HUDEP-2 (cell line): ENCODE measurements at regions not wholly inside any gene's neighbourhood (a gene's known extent, or its start where the extent isn't known, plus 50 kb on each side); places are given as distances from the start of the nearest gene placed in this dataset.
"Not testable (repeated sequence)": the region's sequence is repeated elsewhere in the genome, so short reads cannot be mapped to it uniquely, and the experiment has no call there.

Source experiments
- DNase-seq, 76 experiments: peaks; one replicate each; lab custom pipeline; 2025; ENCODE audit not compliant: unreplicated experiment in 76 of 76; lab: John Stamatoyannopoulos, UW

DNA sequence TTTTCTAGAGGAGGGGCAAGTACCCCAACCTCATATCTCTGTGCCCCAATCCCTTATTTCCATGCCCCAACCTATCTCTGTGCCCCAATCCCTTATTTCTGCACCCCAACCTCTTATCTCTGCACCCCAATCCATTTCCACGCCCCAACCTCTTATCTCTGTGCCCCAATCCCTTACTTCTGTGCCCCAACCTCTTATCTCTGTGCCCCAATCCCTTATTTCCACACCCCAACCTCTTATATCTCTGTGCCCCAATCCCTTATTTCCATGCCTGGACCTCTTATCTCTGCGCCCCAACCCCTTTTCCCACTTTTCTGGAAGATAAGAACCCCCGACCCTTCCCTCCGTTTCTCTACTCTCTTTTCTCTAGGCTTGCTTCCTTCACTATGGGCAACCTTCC lies 199.0 kb downstream of the JRKL start:
- DNase-seq = not testable (repeated sequence)

- DNase-seq = no peak
These were observed 205.2 kb downstream of the JRKL start for GRCh38 chr11:96595011-96595410.

DNA sequence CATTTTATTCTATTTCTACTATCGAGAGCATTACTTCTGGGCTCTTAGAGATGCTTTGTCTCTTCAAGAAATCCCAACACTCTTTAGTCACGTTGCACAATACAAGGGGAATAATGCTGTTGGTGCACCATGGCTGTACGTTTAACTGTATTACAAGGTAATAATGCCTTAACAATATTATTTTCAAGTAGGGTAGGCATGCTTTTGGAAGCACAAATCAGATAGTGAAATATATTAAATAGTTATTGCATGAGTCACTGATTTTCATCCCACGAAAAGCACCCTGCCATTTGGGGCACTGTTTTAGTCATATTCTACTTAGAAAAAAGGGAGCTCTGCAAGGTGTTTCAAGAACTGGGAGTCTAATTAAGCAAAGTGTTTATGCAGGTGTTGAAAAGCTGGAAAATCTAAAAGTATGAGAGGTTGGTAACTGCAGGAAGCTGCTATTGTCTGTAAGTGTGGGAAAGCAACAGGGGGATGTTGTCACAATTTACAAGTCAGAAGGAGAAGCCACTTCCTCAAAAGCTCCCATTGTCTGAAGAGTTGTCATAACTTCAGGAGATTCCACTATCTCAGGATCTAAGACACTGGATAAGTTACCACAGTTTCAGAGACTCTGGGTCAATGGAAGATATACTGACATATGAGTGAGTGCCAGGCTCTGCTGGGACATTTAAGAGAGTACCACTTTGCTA lies 218.2 kb downstream of the JRKL start:
- no peak for DNase-seq

DNA sequence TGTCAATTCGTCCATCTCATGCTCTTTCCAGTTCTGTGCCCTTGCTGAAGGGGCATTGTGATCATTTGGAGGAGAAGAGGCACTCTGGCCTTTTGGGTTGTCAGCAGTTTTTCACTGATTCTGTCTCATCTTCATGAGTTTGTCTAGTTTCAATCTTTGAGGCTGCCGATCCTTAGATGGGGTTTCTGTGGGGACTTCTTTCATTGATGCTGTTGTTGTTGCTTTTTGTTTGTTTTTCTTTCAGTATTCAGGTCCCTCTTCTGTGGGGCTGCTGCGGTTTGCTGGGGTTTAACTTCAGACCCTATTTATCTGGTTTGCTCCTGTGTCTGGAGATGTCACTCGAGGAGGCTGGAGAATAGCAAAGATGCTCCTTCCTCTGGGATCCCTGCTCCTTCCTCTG lies 224.3 kb downstream of the JRKL start:
- no peak for DNase-seq

DNA sequence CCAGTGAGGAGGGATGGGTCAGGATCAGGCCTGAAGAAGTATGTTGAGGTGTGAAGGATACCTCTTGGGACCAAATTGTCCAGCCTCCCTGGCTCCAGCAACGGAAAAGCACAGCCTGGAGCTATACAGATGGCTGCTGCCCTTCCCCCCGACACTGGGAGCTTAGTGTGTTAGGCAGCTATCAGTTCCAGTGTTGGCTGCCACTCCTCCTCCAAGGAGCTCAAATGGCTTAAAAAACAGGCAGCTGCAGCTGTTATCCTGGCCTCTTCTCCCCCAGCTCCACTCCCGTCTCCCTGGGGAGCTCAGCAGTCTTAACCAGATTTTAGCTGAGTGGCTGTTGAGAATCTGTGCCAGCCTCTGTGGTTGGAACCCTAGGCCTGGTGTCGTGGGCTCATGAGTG lies 225.0 kb downstream of the JRKL start:
- no peak for DNase-seq

- DNase-seq = no peak
These were observed 230.7 kb downstream of the JRKL start for GRCh38 chr11:96620464-96621044.

- no peak for DNase-seq
These were observed 231.3 kb downstream of the JRKL start for GRCh38 chr11:96621161-96621560.

DNA sequence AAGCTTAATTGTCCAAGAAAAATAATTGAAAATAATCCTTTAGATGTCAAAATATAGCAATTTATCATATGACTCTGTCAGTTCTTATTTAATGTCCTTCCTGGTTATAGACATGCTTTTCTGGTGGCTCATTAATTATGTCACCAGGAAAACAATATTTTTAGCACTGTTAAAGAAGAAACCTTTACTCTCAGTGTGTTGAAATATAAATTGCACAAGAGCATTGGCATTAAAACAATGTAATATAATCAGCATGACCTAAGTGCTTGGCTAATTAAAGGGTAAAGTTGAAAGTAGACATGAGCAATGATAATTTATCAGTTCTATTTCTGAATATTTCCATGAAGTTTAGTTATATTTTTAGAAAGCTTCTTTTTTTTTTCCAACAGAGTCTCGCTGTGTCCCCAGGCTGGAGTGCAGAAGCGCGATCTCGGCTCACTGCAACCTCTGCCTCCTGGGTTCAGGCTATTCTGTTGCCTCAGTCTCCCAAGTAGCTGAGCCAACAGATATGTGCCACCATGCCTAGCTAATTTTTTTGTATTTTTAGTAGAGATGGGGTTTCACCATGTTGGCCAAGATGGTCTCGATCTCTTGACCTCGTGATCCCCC lies 232.3 kb downstream of the JRKL start:
- no peak for DNase-seq

DNA sequence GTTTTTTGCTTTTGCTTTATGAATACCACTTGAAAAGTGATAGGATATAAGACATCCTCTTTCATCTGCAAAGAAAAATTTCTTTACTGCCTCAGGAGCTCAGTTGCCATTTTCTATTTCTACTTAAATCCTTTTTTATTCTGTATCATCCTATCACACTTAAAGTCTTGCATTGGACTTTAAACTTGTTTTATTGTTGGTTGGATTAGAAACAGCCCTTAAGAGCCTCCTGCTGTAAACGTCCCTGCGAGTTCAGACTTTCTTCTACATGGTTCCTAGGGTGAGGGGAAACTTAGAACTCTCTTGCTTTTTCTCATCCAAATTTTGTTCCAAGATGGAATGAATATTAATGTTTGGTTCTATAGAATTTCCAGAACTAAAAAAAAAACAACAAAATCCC lies 234.3 kb downstream of the JRKL start:
- no peak for DNase-seq

- no peak for DNase-seq
These were observed 237.6 kb downstream of the JRKL start for GRCh38 chr11:96627376-96627775.

GRCh38 chr11:96635655-96636054 lies 245.8 kb downstream of the JRKL start:
- no peak for DNase-seq

DNA sequence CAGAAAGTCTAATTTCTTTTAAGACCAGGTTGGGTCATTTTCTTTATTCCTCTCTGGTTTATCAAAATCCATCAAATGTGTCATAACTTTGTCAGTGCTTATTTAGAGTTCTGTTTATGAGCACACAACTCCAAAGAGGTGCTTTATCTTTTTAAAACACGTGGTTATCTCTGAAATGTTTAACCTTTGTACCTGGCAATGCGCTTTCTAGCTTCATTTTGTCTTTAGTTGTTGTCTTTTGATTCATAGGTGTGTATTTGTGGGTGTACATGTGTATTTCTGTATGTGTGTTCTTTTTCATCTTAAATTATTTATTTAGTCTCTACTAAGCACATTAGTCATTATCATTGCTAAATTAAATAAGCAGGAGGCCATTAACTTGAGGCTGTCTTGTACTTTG lies 251.4 kb downstream of the JRKL start:
- DNase-seq = no peak

GRCh38 chr11:96642583-96642982 lies 252.8 kb downstream of the JRKL start:
- DNase-seq = no peak

- DNase-seq = no peak
These were observed 253.4 kb downstream of the JRKL start for GRCh38 chr11:96643173-96643572.

DNA sequence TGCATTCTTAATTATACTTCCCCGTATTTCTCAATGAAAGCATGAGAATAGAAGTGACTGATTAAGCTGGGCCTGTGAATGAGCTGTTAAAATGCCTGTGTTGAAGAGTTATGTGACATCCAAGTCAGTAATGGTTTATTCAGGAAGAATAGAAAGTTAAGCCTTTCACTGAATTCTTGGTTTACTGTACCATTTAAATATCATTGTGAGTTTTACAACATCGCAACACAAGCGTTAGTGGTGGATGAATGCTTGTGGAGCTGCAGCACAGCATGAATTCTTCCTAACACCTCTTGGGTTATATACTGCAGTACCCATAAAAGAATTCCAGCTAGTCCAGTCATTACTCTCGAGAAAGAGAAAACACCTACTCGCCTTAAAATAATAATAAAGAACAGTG lies 257.8 kb downstream of the JRKL start:
- DNase-seq = no peak

DNA sequence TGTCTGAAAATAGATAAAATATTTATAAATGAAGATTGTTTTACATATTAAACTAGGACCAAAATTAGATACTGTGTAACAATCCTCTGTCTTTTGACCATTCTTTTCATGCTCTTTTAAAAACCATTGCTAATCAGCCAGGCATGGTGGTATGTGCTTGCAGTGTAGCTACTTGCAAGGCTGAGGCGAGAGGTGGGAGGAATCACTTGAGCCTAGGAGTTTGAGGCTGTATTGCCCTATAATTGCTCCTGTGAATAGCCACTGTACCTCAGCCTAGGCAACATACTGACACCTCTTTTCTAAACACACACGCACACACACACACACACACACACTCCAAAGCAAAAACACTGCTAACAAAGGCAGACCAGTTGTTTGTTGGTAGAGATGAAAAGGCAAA lies 259.2 kb downstream of the JRKL start:
- DNase-seq = no peak

- no peak for DNase-seq
These were observed 262.7 kb downstream of the JRKL start for GRCh38 chr11:96652516-96652915.

- DNase-seq = no peak
These were observed 265.7 kb downstream of the JRKL start for GRCh38 chr11:96655474-96655873.

DNA sequence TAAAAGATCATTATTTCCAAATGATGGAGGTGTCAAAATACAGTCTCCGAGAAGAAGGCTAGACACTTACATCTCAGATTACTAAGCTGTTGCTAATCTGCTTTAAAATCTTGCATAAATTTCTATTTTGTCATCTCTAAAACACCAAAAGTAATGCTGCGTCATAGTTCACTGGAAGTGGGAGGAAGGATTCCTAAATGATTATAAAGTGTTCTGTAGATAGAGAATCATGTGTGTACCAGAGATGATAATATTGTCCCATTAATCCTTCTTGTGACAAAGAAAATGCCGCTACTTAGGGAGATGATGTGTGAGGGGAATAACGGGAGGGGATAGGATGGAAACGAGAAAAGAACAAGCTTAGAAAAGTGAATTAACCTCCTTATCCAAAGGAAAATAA lies 268.6 kb downstream of the JRKL start:
- no peak for DNase-seq

GRCh38 chr11:96664110-96664509 lies 274.3 kb downstream of the JRKL start:
- DNase-seq = no peak

DNA sequence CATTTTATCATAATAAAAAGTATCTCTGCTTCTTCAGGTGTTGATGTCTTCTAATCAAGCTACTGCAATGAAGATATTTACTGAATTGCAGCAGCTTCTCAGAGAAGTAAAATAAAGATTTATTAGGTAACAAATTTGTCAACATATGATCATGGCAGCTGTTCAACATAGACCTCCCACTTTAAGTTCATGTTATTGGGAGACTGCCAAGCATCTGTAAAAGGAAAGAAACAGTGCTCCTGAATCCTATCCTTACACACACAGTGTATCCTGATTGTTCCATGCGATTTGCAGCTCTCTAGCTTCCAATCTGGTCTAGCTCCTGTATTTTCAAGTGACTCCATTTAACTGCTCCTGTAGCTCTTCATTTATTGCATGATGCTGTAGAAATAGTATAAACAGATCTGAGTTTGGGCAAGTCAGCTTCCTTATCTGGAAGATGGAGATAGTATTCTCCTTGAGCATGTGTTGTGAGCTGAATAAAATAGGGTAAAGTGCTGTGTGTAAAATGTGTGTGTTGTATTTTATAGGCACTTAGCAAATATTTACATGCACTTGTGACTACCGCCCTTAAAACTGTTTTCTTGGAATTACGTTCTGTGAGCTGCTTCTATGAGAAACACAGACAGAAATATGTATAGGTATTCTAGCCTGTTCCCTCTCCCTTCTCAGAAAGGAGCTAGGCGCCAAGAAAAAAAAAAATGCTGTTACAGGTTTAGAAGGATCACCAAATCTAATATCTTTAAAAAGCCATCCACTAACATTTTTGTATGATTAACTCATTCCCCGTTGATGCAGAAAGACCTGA lies 290.6 kb downstream of the JRKL start:
- DNase-seq = no peak
